ENCODE measurements at regions not wholly inside any gene's neighbourhood (a gene's known extent, or its start where the extent isn't known, plus 50 kb on each side); places are given as distances from the start of the nearest gene placed in this dataset.

GRCh38 chr11:134981835-134982234 is 569.8 kb upstream of the B3GAT1 start:
- Histone ChIP-seq H2BK5ac (ENCODE audit: insufficient read length, low read length) (no peak overlapping the region), H3K18ac (ENCODE audit: insufficient read length, low read depth, low read length) (no peak overlapping the region), H3K27me3 (ENCODE audit: insufficient read depth, low read length) (no peaks in the 10 kb centered on the region), H3K27ac (ENCODE audit: insufficient read length, low read depth, low read length) (no peak overlapping the region), H2BK20ac (ENCODE audit: low read depth, low read length, poor library complexity, severe bottlenecking) (no peak overlapping the region), H4K8ac (replicated peaks; ENCODE audit: insufficient read length, low read depth, low read length) (no peak overlapping the region), H2BK15ac (ENCODE audit: low read depth, low read length) (no peak overlapping the region), H3K79me1 (ENCODE audit: insufficient read depth, low read depth, low read length, poor library complexity, severe bottlenecking) (no peaks in the 10 kb centered on the region), H3K9ac (ENCODE audit: extremely low read depth, insufficient read length, low read length) (no peak overlapping the region), H2AFZ (ENCODE audit: low read length) (no peak overlapping the region), H3K4me2 (ENCODE audit: insufficient read depth, insufficient read length, low read length) (no peak overlapping the region), H3K23me2 (ENCODE audit: insufficient read length, low read depth, low read length, poor library complexity, severe bottlenecking) (no peaks in the 10 kb centered on the region), H3K14ac (ENCODE audit: insufficient read depth, low read length) (no peak overlapping the region), H3T11ph (ENCODE audit: low read length) (no peak overlapping the region), H3K79me2 (ENCODE audit: insufficient read depth, low read length) (no peaks in the 10 kb centered on the region), H2BK12ac (ENCODE audit: insufficient read length, low read depth, low read length) (no peak overlapping the region), H4K91ac (ENCODE audit: insufficient read length, low read depth, low read length) (no peak overlapping the region), H3K56ac (ENCODE audit: insufficient read length, low read depth, low read length) (no peak overlapping the region), H4K5ac (ENCODE audit: insufficient read length, low read depth, low read length) (no peak overlapping the region), H2AK5ac (ENCODE audit: insufficient read length, low read length) (no peak overlapping the region), H2BK120ac (ENCODE audit: low read depth, low read length, poor library complexity, severe bottlenecking) (no peak overlapping the region), H3K4me1 (ENCODE audit: insufficient read depth, low read length) (peaks cover 3% of the 10 kb centered on the region; the same call in 1 of the 2 replicates), H4K20me1 (ENCODE audit: control insufficient read depth, insufficient read depth, insufficient read length) (no peaks in the 10 kb centered on the region), H3K9me3 (ENCODE audit: control insufficient read depth, low read depth, low read length) (no peaks in the 10 kb centered on the region), H3K23ac (ENCODE audit: insufficient read length, low read depth, low read length) (no peak overlapping the region), H3K4ac (ENCODE audit: low read depth, low read length) (no peak overlapping the region)
- no peaks in the 10 kb centered on the region; a peak in 1 of 7 replicates for H3K36me3 Mint-ChIP-seq (ENCODE audit: insufficient read depth in 1 of 3, low read depth in 3 of 3)
- H3K27me3 Mint-ChIP-seq (ENCODE audit: low read depth), result no peaks in the 10 kb centered on the region; the same call in 1 of the 2 replicates
- no CpG with 5 or more reads among the region's 4 CpGs for WGBS (ENCODE audit: extremely low coverage, insufficient read length, low lambda C conversion rate)
- no peak for DNase-seq
- no peak for TF ChIP-seq CTCF (conservative IDR thresholded peaks at IDR 0.05)
- H3K9me3 Mint-ChIP-seq, result no peaks in the 10 kb centered on the region
- H3K27ac Mint-ChIP-seq, result peak overlapping the region; percentile 53 to 91 (median 84); a peak in 4 of 7 replicates
- H3K4me3 Mint-ChIP-seq, result peak overlapping the region in 1 of 2 experiments; percentile 46; a peak in 1 of 5 replicates
- peaks cover 37 to 44% of the 10 kb centered on the region in 2 experiments for H3K4me1 Mint-ChIP-seq
